ENCODE measurements at regions not wholly inside any gene's neighbourhood (a gene's known extent, or its start where the extent isn't known, plus 50 kb on each side); places are given as distances from the start of the nearest gene placed in this dataset.

DNA sequence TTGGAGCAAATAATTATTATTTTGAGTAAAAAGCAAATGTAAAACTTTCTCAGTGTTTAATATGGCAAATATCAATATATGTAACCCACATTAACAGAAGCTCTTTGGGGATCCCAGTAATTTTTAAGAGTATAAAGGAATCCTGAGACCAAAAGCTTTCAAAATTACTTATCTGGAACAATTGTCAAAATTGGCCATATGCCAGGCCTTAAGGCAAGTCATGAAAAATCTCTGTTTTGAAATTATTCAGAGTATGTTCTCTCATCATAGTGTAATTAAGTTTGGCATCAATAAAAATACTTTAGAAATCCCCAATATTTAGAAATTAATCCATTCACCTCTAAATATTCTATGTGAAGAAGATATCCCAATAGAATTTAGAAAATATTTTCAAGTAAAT, 225.3 kb upstream of the ARL4C start:
- TF ChIP-seq FOS (IDR thresholded peaks at IDR 0.05; ENCODE audit: borderline replicate concordance, extremely low read depth, insufficient read length) = no peak
- no peak for TF ChIP-seq ETV6 (conservative IDR thresholded peaks at IDR 0.05 in 1 of 2, IDR thresholded peaks at IDR 0.05 in 1 of 2; ENCODE audit: borderline replicate concordance in 1 of 2, low read depth in 1 of 2)
- TF ChIP-seq CREB1 (IDR thresholded peaks at IDR 0.05; ENCODE audit: low read depth) = no peak
- TF ChIP-seq BRCA1 (IDR thresholded peaks at IDR 0.05; ENCODE audit: low read depth, low read length) = no peak
- TF ChIP-seq SMC3 (IDR thresholded peaks at IDR 0.05; ENCODE audit: borderline replicate concordance, low read length) = no peak
- no peak for TF ChIP-seq YY1 (IDR thresholded peaks at IDR 0.05; ENCODE audit: low read depth, low read length)
- no peak for TF ChIP-seq RAD21 (IDR thresholded peaks at IDR 0.05; ENCODE audit: insufficient read depth, low read depth, low read length)
